ENCODE measurements at regions not wholly inside any gene's neighbourhood (a gene's known extent, or its start where the extent isn't known, plus 50 kb on each side); places are given as distances from the start of the nearest gene placed in this dataset.

GRCh38 chr16:5884996-5885395 is 787.4 kb upstream of the EEF2KMT start:
- in situ Hi-C loops (cut with MboI; ENCODE audit: low sequenced_read_pairs), result no loop called here

- in situ Hi-C loops (cut with MboI; ENCODE audit: low sequenced_read_pairs), result no loop called here
These were observed 786.7 kb upstream of the EEF2KMT start for GRCh38 chr16:5884339-5884738.

GRCh38 chr16:5882087-5882640 is 784.6 kb upstream of the EEF2KMT start:
- in situ Hi-C loops (cut with MboI; ENCODE audit: low sequenced_read_pairs), result no loop called here

DNA sequence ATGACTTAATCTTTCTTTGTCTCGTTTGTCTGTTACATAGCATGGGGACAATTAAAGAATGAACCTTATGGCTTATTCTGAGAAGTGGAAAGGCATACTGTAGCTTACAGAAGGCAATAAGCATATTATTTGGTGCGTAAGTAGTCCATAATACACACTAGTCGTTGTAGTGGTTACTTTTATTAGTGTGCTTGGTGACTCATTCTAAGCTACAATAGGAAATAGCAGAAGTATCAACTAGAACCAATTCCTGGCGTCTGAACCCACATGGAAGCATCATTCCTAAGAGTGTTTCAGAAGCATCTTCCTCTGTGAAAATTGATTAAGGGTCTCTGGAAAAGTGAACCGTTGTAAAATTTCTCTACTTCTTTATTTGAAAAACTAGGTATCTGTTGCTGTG is 777.8 kb upstream of the EEF2KMT start:
- in situ Hi-C loops (cut with MboI; ENCODE audit: low sequenced_read_pairs), result no loop called here

GRCh38 chr16:5874899-5875298 is 777.3 kb upstream of the EEF2KMT start:
- in situ Hi-C loops (cut with MboI; ENCODE audit: low sequenced_read_pairs), result no loop called here

DNA sequence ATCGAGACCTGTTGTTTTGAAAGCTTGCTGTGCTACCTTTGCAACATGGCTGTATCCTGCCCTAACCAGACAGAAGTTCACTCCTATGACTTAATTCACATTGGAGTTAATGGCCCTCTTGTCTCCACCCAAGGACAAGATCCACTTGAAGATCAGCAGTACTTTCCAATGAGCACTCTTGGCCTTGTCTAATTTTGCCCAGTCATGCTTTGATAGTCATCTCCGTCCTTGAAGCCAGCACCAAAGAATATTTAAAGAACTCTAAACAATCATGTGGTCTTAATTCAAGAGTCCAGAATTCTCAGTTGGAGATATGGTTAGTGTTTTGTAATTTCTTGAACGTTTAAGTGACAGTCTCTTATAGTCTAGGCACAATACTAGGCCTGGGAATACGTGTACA is 775.6 kb upstream of the EEF2KMT start:
- in situ Hi-C loops (cut with MboI; ENCODE audit: low sequenced_read_pairs), result no loop called here

DNA sequence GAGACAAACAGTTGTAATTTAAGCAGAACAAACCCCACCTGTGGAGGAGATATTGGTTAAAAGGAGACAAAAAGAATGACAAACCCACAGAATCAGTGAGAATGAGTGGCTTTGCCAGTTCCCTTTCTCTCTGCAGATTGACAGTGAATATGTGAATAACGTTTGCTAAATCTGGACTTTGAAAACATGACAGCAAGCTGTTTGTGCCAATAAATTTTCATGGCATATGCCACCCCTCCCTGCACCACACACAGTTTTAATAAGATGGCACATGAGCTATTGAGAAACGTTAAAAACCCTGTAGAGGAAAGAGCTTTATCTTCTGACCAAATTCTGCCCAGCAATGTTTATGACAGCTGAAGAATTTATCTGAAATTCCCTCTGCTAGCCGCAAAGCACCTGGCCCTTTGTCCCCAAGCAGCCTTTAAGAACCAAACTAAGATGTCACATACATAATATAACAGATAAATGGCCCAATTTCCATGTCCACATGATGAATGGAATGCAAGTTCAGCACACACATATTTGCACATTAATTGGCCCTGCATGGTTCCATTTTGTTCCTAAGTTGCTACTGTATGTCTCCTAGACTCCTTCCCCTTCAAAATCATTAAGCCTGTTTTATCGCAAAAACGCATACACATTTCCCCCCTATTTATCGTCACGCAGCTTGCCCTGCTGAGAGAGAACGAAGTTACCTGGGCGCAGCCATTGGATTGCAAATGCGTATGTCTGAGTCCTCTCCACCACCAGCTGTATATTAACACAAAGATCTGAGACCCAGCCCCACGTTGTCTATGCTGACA is 773.5 kb upstream of the EEF2KMT start:
- in situ Hi-C loops (cut with MboI; ENCODE audit: low sequenced_read_pairs), result no loop called here

DNA sequence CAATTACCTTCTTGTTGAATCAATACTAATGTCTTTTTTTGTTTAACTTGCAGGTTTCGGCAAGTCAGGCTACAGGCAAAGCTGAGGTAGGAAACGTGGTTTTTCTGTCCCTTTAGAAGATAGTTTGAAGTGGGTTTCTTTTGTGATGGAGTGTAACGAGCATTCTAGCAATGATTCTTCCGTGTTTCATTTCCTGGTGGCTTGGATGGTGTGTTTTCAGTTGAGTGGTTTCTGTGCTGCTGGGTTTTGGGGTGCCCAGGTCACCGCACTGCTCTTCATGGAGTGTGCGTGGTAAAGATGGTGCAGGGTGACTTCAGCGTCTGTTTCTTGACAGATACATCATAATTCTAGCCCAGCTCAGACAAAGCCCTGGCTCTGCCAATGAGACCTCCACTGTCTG is 769.7 kb upstream of the EEF2KMT start:
- in situ Hi-C loops (cut with MboI; ENCODE audit: low sequenced_read_pairs), result no loop called here

DNA sequence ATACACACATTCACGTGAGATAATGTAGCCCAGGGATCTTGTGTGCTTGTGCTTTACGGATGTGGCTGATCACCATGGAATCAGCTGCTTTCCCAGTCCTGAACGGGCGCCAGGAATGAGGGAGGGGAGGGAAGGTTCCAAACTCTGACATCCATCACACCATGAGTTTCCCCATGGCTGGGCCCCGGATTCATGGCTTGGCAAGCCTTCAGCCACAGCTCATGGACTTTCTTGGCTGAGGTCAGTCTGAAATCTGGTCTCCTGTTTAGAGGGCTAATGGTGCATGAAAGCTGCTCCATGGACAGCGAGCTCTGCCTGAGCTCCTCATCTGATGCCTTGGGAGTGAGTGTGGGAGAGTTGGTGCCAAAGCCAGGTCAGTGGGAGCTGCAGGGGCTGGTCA is 767.6 kb upstream of the EEF2KMT start:
- in situ Hi-C loops (cut with MboI; ENCODE audit: low sequenced_read_pairs), result no loop called here

DNA sequence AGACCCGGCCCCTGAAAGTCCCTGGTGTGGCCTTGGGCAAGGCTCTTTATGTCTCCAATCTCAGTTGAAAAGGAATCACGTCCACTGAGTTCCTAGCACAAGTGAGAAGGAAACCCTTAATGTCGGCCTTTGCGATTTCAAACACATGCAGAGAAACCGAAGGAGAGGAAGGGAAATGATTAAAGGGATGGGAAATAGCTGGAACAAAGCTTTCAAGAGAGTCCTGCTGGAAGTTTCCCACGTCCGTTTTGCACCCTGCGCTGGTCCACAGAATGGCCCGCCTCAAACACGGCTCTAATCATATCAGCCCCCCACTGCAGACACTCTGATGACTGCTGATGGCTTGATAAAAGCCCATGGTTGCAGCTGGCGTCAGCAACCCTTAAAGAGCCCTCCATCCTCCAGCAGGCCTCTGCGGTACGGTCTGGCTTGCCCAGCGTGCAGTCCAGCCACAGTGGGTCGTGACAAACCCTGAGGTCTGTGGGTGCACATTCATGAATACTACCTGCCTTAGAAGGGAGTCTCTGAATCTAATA is 765.5 kb upstream of the EEF2KMT start:
- in situ Hi-C loops (cut with MboI; ENCODE audit: low sequenced_read_pairs), result no loop called here

DNA sequence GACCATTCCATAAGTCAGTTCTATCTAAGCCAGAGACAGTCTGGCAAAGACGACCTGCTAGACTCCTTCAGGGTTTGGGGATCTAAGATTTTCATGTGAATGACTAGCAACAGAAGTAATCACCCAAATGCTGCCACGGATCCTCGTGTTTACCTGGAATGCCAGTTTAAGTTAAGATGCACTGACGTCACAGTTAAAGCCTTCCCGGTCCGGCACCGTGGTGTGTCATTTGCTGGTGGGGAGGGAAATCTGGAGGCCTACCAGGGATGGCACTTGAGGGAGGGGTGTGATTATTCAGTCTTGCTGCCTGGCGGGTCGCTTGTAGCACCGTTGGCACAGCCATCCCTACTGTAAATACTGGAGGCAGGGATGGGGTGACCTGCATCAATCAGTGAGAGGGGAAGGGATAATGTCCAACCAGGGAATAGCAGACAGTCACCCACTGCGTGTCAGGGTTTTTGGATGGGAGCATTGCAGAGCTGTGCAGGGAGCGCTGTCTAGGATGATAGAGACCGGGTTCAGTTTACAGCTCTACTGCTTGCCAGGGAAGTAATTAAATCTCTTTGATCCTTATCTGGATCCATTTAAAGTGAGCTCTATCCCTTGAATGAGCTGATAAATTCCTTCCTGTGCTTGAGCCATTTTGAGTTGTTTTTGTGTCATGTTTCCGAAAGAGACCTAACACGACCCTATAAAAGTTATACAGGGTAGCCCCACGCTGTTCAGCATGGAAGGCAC is 764.7 kb upstream of the EEF2KMT start:
- in situ Hi-C loops (cut with MboI; ENCODE audit: low sequenced_read_pairs), result no loop called here

DNA sequence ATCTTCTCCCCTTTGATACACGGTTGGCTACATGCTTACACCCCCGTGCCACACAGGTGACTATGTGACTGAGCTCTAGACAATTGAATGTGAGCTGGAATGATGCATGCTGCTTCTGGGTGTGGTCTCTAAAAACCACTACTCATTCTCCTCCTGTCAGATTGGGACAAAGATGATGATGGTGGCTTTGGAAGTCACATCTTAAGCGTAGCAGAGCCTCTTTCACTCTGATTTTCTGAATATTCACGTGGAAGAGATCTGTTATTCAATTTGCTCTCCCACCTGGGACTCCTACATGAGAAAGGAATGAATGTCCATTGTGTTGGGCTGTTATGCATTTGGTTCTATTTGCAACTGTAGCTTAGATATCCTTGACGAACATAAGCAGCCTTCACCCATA is 763.6 kb upstream of the EEF2KMT start:
- in situ Hi-C loops (cut with MboI; ENCODE audit: low sequenced_read_pairs), result no loop called here

DNA sequence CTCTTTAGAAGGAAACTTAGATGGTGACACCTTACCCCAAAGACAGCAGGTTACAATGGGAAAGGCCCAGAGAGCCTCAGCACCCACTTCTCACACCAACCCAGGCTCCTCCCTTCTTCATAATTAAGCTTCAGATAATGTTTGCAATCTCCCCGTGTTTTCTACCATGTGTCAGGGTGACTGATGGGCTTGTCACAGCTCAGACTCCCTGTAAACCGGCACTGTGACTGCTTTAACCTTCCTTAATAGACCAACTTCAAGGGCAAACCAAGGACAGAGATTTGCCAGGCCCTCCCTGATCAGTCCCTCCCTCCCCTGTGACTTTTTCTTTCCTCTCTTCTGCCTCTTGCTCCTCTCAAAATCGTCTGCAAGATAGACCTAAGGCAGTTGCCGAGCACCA is 760.6 kb upstream of the EEF2KMT start:
- in situ Hi-C loops (cut with MboI; ENCODE audit: low sequenced_read_pairs), result no loop called here

GRCh38 chr16:5854027-5854426 is 756.4 kb upstream of the EEF2KMT start:
- in situ Hi-C loops (cut with MboI; ENCODE audit: low sequenced_read_pairs), result no loop called here

- in situ Hi-C loops (cut with MboI; ENCODE audit: low sequenced_read_pairs), result no loop called here
These were observed 754.6 kb upstream of the EEF2KMT start for GRCh38 chr16:5852151-5852550.

- in situ Hi-C loops (cut with MboI; ENCODE audit: low sequenced_read_pairs), result no loop called here
These were observed 753.9 kb upstream of the EEF2KMT start for GRCh38 chr16:5851393-5851982.

DNA sequence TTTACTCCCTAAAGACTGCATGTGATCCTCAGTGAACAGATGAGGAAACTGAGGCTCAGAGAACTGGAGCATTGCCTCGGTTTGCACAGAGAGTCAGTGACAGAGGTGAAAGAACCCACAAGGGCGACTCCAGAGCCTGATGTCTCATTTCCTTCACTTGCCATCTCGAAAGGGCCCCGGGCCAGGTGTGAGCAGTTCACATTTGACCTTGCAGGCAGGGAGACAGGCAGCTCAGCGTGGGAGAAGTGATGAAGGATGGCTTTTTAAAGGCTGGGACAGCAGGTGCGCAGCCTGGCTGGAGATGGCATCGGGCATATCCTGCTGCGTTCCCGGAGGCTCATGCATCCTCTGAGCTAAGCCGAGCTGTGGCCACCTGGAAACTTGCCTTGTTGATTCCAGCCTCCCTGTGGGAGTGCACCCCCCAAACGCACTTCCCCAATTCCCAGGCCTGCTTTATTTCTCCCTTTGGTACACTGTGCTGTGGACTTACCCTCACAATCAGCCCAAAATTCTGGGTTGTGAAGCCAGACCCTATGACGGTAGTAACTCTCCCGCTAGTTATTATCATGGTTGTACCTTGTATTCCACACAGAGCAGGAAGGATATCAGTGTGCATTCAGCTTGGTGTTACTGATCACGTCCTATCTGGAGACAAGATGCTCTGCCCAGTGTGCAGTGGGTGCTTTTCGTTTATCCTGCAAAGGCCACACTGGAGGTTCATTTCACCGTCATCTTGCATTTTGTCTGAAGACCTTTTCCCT is 753.2 kb upstream of the EEF2KMT start:
- in situ Hi-C loops (cut with MboI; ENCODE audit: low sequenced_read_pairs), result no loop called here

- in situ Hi-C loops (cut with MboI; ENCODE audit: low sequenced_read_pairs), result no loop called here
These were observed 747.5 kb upstream of the EEF2KMT start for GRCh38 chr16:5845046-5845445.

- in situ Hi-C loops (cut with MboI; ENCODE audit: low sequenced_read_pairs), result no loop called here
These were observed 744.4 kb upstream of the EEF2KMT start for GRCh38 chr16:5841974-5842373.

DNA sequence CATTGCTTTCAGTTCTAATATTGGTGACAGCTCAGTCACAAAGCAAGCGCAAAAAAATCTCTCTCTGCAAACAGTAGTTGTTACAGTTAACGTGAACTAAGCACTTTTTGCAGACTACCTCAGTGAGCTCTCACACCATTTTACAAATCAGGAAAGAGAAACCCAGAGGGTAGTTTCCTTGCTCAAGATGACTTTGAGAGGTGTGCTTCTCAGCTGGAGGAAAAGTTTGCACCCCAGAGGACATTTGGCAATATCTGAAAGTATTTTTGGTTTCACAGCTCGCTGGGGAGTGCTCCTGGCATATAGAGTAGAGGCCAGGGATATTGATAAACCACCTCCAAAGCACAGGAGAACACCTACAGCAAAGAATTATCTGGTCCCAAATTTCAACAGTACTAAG is 741.1 kb upstream of the EEF2KMT start:
- in situ Hi-C loops (cut with MboI; ENCODE audit: low sequenced_read_pairs), result no loop called here

DNA sequence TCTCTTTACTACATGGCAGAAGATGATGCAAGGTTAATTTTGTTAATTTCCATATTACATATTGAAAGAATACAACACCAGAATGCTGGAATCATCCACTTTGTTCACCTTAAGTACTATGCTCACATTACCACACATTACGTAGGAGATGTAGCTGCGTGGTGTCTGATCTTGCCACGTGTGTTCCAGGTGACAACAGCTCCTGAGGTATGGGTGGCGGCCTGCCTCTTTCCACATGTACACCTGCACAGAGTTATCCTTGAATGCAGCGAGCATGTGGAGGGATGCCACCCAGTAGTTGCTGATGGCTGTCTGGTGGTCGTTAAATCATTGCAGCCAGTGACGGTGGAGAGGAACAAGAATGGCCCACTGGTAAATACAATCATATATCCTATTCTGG is 740.5 kb upstream of the EEF2KMT start:
- in situ Hi-C loops (cut with MboI; ENCODE audit: low sequenced_read_pairs), result no loop called here

All from HL-60/S4 (cell line).